Renal cortex interstitium (tissue), 11 donors: ENCODE measurements at regions not wholly inside any gene's neighbourhood (a gene's known extent, or its start where the extent isn't known, plus 50 kb on each side); places are given as distances from the start of the nearest gene placed in this dataset.

Experiments used
- DNase-seq, 11 donors: peaks; one replicate each; pipeline ENCODE4 v3.0.0-alpha.2; 2013; ENCODE audit warnings: low read depth in 9 of 11, low spot score in 4 of 11; ENCODE audit errors: extremely low read depth in 1 of 11

DNA sequence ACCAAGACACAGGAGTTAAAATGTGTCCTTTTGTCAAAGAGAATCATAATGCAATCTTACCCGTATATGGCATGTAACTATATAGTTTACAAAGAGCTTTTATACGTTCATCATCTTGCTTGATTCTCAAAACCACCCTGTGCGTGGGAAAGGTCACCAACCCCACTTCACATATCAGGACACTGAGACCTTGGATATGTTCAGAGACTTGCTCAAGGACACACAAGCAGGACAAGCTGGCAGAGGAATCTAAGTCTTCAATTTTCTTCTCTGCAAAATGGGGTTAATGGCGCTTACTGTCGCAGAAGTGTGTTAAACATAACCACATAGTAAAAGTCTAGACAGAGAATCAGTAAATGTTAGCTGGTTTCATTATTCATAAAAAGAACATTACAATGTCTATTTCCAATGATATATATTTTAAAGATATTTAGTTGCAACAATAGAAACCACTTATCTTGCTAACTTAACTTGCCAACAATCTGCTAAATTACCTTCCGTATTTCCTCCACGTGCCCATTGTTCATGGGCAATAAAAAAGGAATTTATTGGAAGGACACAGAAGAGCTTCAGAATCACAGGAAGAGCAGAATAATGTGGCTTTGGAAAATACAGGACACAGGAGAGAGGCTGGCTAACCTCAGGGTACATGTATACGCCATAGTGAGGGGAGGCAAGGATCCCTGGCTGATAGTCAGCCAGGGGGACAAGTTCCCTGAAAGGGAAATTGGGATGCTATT, 64.6 kb upstream of the TAPT1 start:
- DNase-seq, result no peak

DNA sequence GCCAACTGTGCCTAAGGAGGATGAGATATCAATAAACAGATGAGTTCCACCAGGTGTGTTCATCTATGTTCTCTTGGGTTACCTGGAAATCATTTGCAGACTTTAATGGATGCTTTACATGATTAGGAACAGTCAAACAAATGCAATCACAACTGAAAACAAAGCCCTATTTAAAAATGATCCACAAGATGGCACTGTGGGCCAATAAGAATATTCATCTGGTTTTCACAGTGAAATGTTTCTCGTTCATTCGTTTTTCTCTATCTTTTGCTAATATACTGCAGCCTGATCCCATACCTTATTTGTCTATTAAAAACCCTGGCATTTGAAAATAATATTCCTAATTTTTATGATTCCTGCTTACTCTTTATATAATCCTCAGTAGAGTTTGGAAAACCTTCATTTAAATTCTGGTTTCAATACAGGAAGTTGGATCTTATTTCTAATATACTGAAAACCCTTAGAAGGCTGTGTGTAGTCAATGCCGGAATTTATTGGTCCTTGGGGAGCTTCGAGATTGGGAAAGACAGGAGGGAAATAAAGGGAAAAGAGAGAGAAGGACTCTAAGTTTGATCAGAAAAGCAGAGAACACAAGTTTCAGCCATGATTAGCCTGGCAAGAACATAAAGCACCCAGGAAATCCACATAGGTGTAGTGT, 63.8 kb upstream of the TAPT1 start:
- peak; percentile 25 to 79 (median 45) for DNase-seq

DNA sequence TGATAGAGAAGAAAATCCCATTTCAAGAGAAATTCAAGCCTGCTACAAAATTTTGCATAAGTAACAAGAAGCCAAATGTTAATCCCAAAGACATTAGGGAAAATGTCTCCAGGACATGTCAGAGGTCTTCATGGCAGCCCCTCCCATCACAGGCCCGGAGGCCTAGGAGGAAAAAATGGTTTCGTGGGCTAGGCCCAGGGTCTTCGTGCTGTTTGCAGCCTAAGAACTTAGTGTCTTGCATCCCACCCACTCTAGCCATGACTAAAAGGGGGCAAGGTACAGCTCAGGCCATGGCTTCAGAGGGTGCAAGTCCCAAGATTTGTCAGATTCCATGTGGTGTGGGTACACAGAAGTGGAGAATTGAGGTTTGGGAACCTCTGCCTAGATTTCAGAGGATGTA, 57.8 kb upstream of the TAPT1 start:
- no peak for DNase-seq

DNA sequence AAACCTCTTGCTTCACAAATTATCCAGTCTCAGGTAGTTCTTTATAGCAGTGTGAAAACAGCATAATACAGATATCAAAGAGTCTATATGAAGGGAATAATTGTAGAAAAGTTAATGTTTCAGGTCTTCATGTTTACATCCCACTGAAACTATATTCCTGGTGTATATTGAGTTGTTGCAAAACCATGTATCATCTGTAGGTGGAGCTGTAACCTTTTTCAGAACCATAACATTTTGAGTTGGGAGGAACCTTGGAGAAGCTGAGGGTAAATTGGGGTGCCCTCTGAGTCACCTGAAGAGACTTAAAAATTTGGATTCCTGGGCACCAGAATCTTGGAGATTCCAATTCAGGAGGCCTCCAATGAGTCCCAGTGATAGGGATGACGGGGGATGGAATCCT, 51.9 kb upstream of the TAPT1 start:
- no peak for DNase-seq
